C4-2B (cell line): ENCODE measurements at regions not wholly inside any gene's neighbourhood (a gene's known extent, or its start where the extent isn't known, plus 50 kb on each side); places are given as distances from the start of the nearest gene placed in this dataset.

Experiments
- H3K27ac ChIP-seq: fragments of 450-650 bp; 2 replicates; pipeline ENCODE4 v1.5.1; 2017
- ZFX ChIP-seq: fragments of 450-650 bp; IDR thresholded peaks from 2 replicates; pipeline ENCODE4 v1.6.1; 2017
- TF ChIP-seq, protein P1 (sequence below): fragments of 450-650 bp; conservative IDR thresholded peaks from 2 replicates; pipeline ENCODE4 v1.5.1; 2017; ENCODE audit warnings: mild to moderate bottlenecking

GRCh38 chr2:195118276-195118675 lies 538.8 kb upstream of the SLC39A10 start:
- no peak for TF ChIP-seq ZFX
- TF ChIP-seq, protein P1, sequence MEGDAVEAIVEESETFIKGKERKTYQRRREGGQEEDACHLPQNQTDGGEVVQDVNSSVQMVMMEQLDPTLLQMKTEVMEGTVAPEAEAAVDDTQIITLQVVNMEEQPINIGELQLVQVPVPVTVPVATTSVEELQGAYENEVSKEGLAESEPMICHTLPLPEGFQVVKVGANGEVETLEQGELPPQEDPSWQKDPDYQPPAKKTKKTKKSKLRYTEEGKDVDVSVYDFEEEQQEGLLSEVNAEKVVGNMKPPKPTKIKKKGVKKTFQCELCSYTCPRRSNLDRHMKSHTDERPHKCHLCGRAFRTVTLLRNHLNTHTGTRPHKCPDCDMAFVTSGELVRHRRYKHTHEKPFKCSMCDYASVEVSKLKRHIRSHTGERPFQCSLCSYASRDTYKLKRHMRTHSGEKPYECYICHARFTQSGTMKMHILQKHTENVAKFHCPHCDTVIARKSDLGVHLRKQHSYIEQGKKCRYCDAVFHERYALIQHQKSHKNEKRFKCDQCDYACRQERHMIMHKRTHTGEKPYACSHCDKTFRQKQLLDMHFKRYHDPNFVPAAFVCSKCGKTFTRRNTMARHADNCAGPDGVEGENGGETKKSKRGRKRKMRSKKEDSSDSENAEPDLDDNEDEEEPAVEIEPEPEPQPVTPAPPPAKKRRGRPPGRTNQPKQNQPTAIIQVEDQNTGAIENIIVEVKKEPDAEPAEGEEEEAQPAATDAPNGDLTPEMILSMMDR: no peak

DNA sequence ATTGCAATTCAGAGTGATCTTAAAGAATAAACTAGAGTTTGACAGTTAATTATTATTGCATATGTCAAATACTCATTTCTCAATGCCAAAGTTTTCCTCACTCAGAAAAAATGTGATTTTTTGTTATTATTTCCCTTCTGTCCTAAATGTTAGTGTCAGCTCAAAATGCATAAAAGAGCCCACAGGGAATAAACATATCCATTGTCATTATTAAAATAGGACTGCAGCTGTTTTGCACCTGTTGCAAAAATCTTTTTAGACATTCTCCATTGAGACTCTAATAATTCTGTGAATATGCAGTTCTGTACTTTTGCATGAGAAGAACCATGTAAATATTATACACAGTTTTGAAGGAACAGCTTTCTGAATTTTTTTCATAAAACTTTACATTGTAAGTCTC lies 540.0 kb upstream of the SLC39A10 start:
- TF ChIP-seq, protein P1: no peak
- no peak for TF ChIP-seq ZFX
- H3K27ac ChIP-seq: no peak overlapping the region

More at GRCh38 chr2:195118276-195118675, 538.8 kb upstream of the SLC39A10 start:
- H3K27ac ChIP-seq: no peak overlapping the region

DNA sequence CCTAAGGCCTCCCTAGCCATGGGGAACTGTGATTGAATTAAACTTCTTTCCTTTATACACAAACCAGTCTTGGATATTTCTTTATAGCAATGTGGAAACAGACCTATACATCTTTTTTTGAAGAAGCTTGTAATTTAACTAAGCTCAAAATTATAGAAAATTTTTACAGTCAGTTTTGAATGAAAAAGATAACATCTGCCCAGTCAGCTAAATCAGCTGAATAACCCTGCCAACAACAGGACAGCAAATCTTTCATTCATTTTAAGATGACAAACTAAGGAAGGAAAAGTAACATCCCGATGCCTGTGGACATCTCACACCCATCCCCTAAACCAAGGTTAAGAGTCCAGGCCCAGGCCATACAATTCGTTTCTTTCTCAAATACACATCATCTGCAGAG lies 541.3 kb upstream of the SLC39A10 start:
- H3K27ac ChIP-seq: no peak overlapping the region
- TF ChIP-seq ZFX: no peak
- TF ChIP-seq, protein P1: no peak

- no peak overlapping the region for H3K27ac ChIP-seq
- TF ChIP-seq ZFX: no peak
- TF ChIP-seq, protein P1: no peak
These were observed 548.8 kb upstream of the SLC39A10 start for GRCh38 chr2:195108182-195108581.

- TF ChIP-seq ZFX: no peak
- TF ChIP-seq, protein P1: no peak
- no peak overlapping the region for H3K27ac ChIP-seq
These were observed 550.2 kb upstream of the SLC39A10 start for GRCh38 chr2:195106681-195107380.

DNA sequence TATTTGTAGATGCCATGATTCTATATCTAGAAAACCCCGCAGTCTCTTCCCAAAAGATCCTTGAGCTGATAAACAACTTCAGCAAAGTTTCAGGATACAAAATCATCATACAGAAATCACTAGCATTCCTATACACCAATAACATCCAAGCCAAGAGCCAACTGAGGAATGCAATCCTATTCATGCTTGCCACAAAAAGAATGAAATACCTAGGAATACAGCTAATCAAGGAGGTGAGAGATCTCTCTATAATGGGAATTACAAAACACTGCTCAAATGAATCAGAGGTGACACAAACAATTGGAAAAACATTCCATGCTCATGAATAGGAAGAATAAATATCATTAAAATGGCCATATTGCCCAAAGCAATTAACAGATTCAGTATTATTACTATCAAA lies 551.4 kb upstream of the SLC39A10 start:
- TF ChIP-seq, protein P1: no peak
- TF ChIP-seq ZFX: no peak
- H3K27ac ChIP-seq: no peak overlapping the region

- no peak for TF ChIP-seq ZFX
- TF ChIP-seq, protein P1: no peak
- no peak overlapping the region for H3K27ac ChIP-seq
These were observed 562.7 kb upstream of the SLC39A10 start for GRCh38 chr2:195094330-195094729.
